ENCODE measurements at regions not wholly inside any gene's neighbourhood (a gene's known extent, or its start where the extent isn't known, plus 50 kb on each side); places are given as distances from the start of the nearest gene placed in this dataset.

DNA sequence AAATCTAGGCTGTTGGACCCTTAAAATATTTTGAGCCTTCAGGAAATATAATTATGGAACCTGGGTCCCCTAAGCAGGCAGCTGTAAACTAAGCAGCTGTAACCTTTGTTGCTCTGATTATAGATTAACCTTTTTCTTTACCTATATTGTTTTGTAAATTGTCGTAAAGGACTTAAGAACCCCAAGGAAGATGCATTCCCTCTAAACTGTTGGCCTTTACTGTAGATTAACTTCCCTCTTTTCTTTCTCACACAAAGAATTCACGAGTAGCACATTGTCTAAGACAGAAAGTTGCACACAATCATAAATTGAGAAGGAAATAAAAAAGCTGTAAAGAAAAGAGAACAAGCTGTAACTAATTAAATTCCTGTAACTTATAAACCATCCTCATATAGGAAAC is 877.3 kb downstream of the ROBO2 start:
- H3K4me1 ChIP-seq (ENCODE audit: control insufficient read depth, extremely low read depth, insufficient read depth, low read length): no peaks in the 10 kb centered on the region
- no peaks in the 10 kb centered on the region for H4K20me1 ChIP-seq (ENCODE audit: control insufficient read depth, extremely low read depth, insufficient read depth, low read length)
- no peak overlapping the region for H3K27ac ChIP-seq (ENCODE audit: control insufficient read depth, insufficient read depth, low read length)
- dilution Hi-C loops (cut with MboI; ENCODE audit: extremely low pct_ligation_motif_present, low sequenced_read_pairs): no loop called here
- no peaks in the 10 kb centered on the region for H3K9me1 ChIP-seq (ENCODE audit: control insufficient read depth, extremely low read depth, insufficient read depth, low read length)
- H3K27me3 ChIP-seq (ENCODE audit: control insufficient read depth, extremely low read depth, insufficient read depth, low read length): no peaks in the 10 kb centered on the region
- H3K9ac ChIP-seq (ENCODE audit: control insufficient read depth, extremely low read depth, insufficient read depth, low read length): no peak overlapping the region
- no peaks in the 10 kb centered on the region for H3K79me2 ChIP-seq (ENCODE audit: control insufficient read depth, insufficient read depth, low read length)
- H3K4me3 ChIP-seq (ENCODE audit: control insufficient read depth in 2 of 3, extremely low read depth in 1 of 3, insufficient read depth in 2 of 3, low read depth in 1 of 3, low read length in 3 of 3): no peak overlapping the region
- DNase-seq (ENCODE audit: low read depth, low spot score) (no peak), FAIRE-seq (no peak)
- H3K36me3 ChIP-seq (ENCODE audit: control insufficient read depth in 2 of 2, extremely low read depth in 1 of 2, insufficient read depth in 2 of 2, low read length in 2 of 2): no peaks in the 10 kb centered on the region
- H3K9me3 ChIP-seq (ENCODE audit: control insufficient read depth, low read depth, low read length): no peaks in the 10 kb centered on the region
- H3K4me2 ChIP-seq (ENCODE audit: control insufficient read depth, extremely low read depth, insufficient read depth, low read depth, low read length): no peak overlapping the region
- TF ChIP-seq, protein P1, sequence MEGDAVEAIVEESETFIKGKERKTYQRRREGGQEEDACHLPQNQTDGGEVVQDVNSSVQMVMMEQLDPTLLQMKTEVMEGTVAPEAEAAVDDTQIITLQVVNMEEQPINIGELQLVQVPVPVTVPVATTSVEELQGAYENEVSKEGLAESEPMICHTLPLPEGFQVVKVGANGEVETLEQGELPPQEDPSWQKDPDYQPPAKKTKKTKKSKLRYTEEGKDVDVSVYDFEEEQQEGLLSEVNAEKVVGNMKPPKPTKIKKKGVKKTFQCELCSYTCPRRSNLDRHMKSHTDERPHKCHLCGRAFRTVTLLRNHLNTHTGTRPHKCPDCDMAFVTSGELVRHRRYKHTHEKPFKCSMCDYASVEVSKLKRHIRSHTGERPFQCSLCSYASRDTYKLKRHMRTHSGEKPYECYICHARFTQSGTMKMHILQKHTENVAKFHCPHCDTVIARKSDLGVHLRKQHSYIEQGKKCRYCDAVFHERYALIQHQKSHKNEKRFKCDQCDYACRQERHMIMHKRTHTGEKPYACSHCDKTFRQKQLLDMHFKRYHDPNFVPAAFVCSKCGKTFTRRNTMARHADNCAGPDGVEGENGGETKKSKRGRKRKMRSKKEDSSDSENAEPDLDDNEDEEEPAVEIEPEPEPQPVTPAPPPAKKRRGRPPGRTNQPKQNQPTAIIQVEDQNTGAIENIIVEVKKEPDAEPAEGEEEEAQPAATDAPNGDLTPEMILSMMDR (optimal IDR thresholded peaks at IDR 0.05 in 1 of 3, IDR thresholded peaks at IDR 0.05 in 1 of 3, conservative IDR thresholded peaks at IDR 0.05 in 1 of 3; ENCODE audit: extremely low read depth in 1 of 3, insufficient read depth in 2 of 3, low read length in 3 of 3): no peak
- no peak for TF ChIP-seq EZH2 (IDR thresholded peaks at IDR 0.05; ENCODE audit: low read length)
- H2AFZ ChIP-seq (ENCODE audit: control insufficient read depth, low read length): no peak overlapping the region

DNA sequence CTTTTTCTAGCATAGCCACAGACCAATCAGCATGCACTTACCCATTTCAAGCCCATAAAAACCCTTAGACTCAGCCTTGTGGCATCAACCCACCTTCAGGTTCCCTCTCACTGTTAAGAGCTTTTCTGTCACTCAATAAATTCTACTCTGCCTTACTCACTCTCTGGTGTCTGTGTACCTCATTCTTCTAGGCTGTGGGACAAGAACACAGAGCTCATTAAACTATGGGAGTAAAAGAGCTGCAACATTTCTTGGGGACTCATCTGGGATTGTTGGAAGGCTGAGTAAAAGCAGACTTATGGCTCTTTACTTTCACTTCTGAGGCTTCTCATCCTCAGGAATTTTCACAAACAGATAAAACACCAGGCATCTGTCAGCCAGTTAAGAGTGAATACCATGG is 879.3 kb downstream of the ROBO2 start:
- no peak for FAIRE-seq

More for the DNA sequence above, 879.3 kb downstream of the ROBO2 start:
- Histone ChIP-seq H3K4me2 (ENCODE audit: control insufficient read depth, extremely low read depth, insufficient read depth, low read depth, low read length) (no peak overlapping the region), H3K4me1 (ENCODE audit: control insufficient read depth, extremely low read depth, insufficient read depth, low read length) (no peaks in the 10 kb centered on the region), H3K9me3 (ENCODE audit: control insufficient read depth, low read depth, low read length) (no peaks in the 10 kb centered on the region), H3K27ac (ENCODE audit: control insufficient read depth, insufficient read depth, low read length) (no peak overlapping the region), H3K27me3 (ENCODE audit: control insufficient read depth, extremely low read depth, insufficient read depth, low read length) (no peaks in the 10 kb centered on the region), H3K36me3 (ENCODE audit: control insufficient read depth in 2 of 2, extremely low read depth in 1 of 2, insufficient read depth in 2 of 2, low read length in 2 of 2) (no peaks in the 10 kb centered on the region), H3K9ac (ENCODE audit: control insufficient read depth, extremely low read depth, insufficient read depth, low read length) (no peak overlapping the region), H3K79me2 (ENCODE audit: control insufficient read depth, insufficient read depth, low read length) (no peaks in the 10 kb centered on the region), H3K4me3 (ENCODE audit: control insufficient read depth in 2 of 3, extremely low read depth in 1 of 3, insufficient read depth in 2 of 3, low read depth in 1 of 3, low read length in 3 of 3) (no peak overlapping the region), H4K20me1 (ENCODE audit: control insufficient read depth, extremely low read depth, insufficient read depth, low read length) (no peaks in the 10 kb centered on the region), H2AFZ (ENCODE audit: control insufficient read depth, low read length) (no peak overlapping the region), H3K9me1 (ENCODE audit: control insufficient read depth, extremely low read depth, insufficient read depth, low read length) (no peaks in the 10 kb centered on the region)
- TF ChIP-seq, protein P1 (optimal IDR thresholded peaks at IDR 0.05 in 1 of 3, IDR thresholded peaks at IDR 0.05 in 1 of 3, conservative IDR thresholded peaks at IDR 0.05 in 1 of 3; ENCODE audit: extremely low read depth in 1 of 3, insufficient read depth in 2 of 3, low read length in 3 of 3): no peak
- no peak for TF ChIP-seq EZH2 (IDR thresholded peaks at IDR 0.05; ENCODE audit: low read length)
- dilution Hi-C loops (cut with MboI; ENCODE audit: extremely low pct_ligation_motif_present, low sequenced_read_pairs): no loop called here
- no peak for DNase-seq (ENCODE audit: low read depth, low spot score)

Data from keratinocyte (primary cell).